OCI-LY1 (cell line): ENCODE measurements at regions not wholly inside any gene's neighbourhood (a gene's known extent, or its start where the extent isn't known, plus 50 kb on each side); places are given as distances from the start of the nearest gene placed in this dataset.

Experiments
- CTCF ChIP-seq: fragments of 200-600 bp; sonication (generic), shearing (Covaris generic); IDR thresholded peaks from 2 replicates; pipeline ENCODE4 v1.5.1; 2017; ENCODE audit warnings: mild to moderate bottlenecking, antibody characterized with exemption, low read length, moderate library complexity, mixed read lengths
- EZH2 ChIP-seq: fragments of 200-600 bp; sonication (generic), shearing (Covaris generic); IDR thresholded peaks from 2 replicates; pipeline ENCODE4 v1.8.0; 2017; ENCODE audit warnings: borderline replicate concordance, mixed run types, mild to moderate bottlenecking, antibody characterized with exemption, low read length, moderate library complexity, mixed read lengths

GRCh38 chr3:34247401-34247800 lies 449.0 kb downstream of the PDCD6IP start:
- TF ChIP-seq CTCF (no peak), EZH2 (no peak)
